ENCODE measurements at regions not wholly inside any gene's neighbourhood (a gene's known extent, or its start where the extent isn't known, plus 50 kb on each side); places are given as distances from the start of the nearest gene placed in this dataset.

DNA sequence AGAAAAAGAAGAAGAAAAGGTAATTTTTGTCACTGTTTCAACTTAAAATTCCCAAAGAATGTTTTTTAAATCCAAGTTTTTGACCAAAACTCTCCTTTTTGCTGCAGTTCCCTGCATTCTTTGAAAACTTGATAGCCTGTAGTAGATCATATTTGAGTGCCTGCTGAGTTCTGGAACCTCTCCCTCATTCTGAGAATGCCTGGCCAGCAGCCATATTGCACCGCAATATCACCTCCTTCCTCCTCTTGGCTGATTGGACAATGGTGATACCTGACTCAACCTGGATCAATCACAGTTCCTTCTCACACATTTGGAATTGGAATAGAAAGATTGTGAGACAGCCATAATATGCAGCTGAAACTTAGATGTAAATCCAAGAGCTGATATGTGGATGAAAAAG, 97.6 kb upstream of the GAP43 start:
- Histone ChIP-seq H3K9me3 (peaks cover 0 to 10% (median 0%) of the 10 kb centered on the region in 8 donors), H3K27me3 (replicated peaks in 1 of 7) (no peaks in the 10 kb centered on the region), H3K36me3 (no peaks in the 10 kb centered on the region), H3K27ac (no peak overlapping the region), H3K4me1 (no peaks in the 10 kb centered on the region), H3K4me3 (no peak overlapping the region)
- intact Hi-C loops (cut with DNase I; ENCODE audit: low total_unique reads), result no loop called here
- TF ChIP-seq CTCF (IDR thresholded peaks at IDR 0.05 in 8 of 11, conservative IDR thresholded peaks at IDR 0.05 in 3 of 11) (no peak), POLR2A (IDR thresholded peaks at IDR 0.05) (no peak)
- 75 to 89% (median 80%) methylated on average over 1 of the region's 1 CpG for WGBS, 5 donors
- DNase-seq, result no peak

DNA sequence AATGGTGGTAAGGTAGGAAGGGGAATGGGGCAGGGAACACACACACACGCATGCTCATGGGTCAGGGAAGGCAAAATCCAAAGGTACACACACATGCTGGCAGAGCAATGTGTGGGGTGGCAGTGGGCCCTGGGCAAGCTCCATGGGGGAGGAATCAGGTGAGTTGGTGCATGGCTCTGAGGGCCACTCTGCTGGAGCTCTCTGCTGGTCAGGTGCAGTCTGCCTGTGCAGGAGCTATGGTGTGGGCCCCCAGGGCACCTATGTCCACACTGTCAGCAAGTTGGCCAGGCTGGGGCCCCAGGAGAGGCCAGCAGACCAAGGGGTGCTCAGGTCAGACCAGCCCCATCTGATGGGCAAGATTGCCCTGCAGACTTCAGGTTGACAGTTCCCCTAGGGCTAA, 90.1 kb upstream of the GAP43 start:
- intact Hi-C loops (cut with DNase I; ENCODE audit: low total_unique reads), result no loop called here
- Histone ChIP-seq H3K4me3 (no peak overlapping the region), H3K36me3 (no peaks in the 10 kb centered on the region), H3K9me3 (peaks cover 0 to 14% (median 5%) of the 10 kb centered on the region in 8 donors), H3K4me1 (no peaks in the 10 kb centered on the region), H3K27me3 (replicated peaks in 1 of 7) (peaks cover 0 to 12% (median 0%) of the 10 kb centered on the region in 7 donors), H3K27ac (no peak overlapping the region)
- WGBS, 5 donors, result 75 to 94% (median 92%) methylated on average over 1 of the region's 1 CpG
- no peak for TF ChIP-seq POLR2A (IDR thresholded peaks at IDR 0.05)
- TF ChIP-seq POLR2AphosphoS5 (IDR thresholded peaks at IDR 0.05), result no peak
- no peak for TF ChIP-seq CTCF (IDR thresholded peaks at IDR 0.05 in 8 of 11, conservative IDR thresholded peaks at IDR 0.05 in 3 of 11)
- DNase-seq, result no peak

DNA sequence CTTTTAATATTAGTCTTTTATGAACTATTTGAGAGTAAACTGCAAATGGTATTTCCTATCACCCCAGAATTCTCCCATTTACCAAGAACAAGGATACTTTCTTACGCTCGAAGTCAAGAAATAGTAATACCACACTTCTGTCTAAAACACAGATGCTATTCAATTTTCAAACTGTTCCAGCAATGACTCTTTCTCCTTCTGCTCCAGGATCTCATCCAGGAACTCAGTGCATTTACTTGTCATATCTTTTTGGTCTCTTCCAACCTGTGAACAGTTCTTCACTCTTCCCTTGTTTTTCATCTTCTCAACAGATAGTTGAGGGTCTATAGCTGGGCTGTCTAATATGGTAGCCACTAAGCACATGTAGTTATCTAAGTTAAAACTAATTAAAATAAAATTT, 87.1 kb upstream of the GAP43 start:
- peaks cover 0 to 12% (median 0%) of the 10 kb centered on the region in 7 donors for H3K27me3 ChIP-seq (replicated peaks in 1 of 7)
- H3K4me1 ChIP-seq, result no peaks in the 10 kb centered on the region
- TF ChIP-seq POLR2AphosphoS5 (IDR thresholded peaks at IDR 0.05), result no peak
- no peak for TF ChIP-seq CTCF (IDR thresholded peaks at IDR 0.05 in 8 of 11, conservative IDR thresholded peaks at IDR 0.05 in 3 of 11)
- no peak for TF ChIP-seq POLR2A (IDR thresholded peaks at IDR 0.05)
- H3K4me3 ChIP-seq, result no peak overlapping the region
- H3K27ac ChIP-seq, result no peak overlapping the region
- no peak for DNase-seq
- intact Hi-C loops (cut with DNase I; ENCODE audit: low total_unique reads), result no loop called here
- peaks cover 0 to 10% (median 2%) of the 10 kb centered on the region in 8 donors for H3K9me3 ChIP-seq
- WGBS, 5 donors, result 91 to 97% (median 95%) methylated on average over 2 of the region's 2 CpGs
- no peaks in the 10 kb centered on the region for H3K36me3 ChIP-seq

- H3K36me3 ChIP-seq, result no peaks in the 10 kb centered on the region
- TF ChIP-seq POLR2AphosphoS5 (IDR thresholded peaks at IDR 0.05), result no peak
- TF ChIP-seq CTCF (IDR thresholded peaks at IDR 0.05 in 8 of 11, conservative IDR thresholded peaks at IDR 0.05 in 3 of 11), result no peak
- no peak for TF ChIP-seq POLR2A (IDR thresholded peaks at IDR 0.05)
- H3K27me3 ChIP-seq (replicated peaks in 1 of 7), result peaks cover 0 to 12% (median 0%) of the 10 kb centered on the region in 7 donors
- no peak overlapping the region for H3K4me3 ChIP-seq
- 78 to 90% (median 85%) methylated on average over 3 of the region's 3 CpGs for WGBS, 5 donors
- DNase-seq, result no peak
- no peaks in the 10 kb centered on the region for H3K9me3 ChIP-seq
- no peaks in the 10 kb centered on the region for H3K4me1 ChIP-seq
- H3K27ac ChIP-seq, result no peak overlapping the region
- intact Hi-C loops (cut with DNase I; ENCODE audit: low total_unique reads), result no loop called here
These were observed 85.6 kb upstream of the GAP43 start for GRCh38 chr3:115537669-115538068.

Data from spleen (tissue), 11 donors.